GM12874 (cell line): ENCODE measurements at regions not wholly inside any gene's neighbourhood (a gene's known extent, or its start where the extent isn't known, plus 50 kb on each side); places are given as distances from the start of the nearest gene placed in this dataset.

Experiments used
- CTCF ChIP-seq: IDR thresholded peaks from 2 replicates; pipeline ENCODE4 v1.5.1; 2011; ENCODE audit warnings: low read depth, mild to moderate bottlenecking, control low read depth, low read length, moderate library complexity; ENCODE audit not compliant: insufficient read depth

GRCh38 chr3:135871311-135871710 lies 94.2 kb upstream of the PPP2R3A start:
- TF ChIP-seq CTCF, result no peak

- TF ChIP-seq CTCF, result no peak
Observed at GRCh38 chr3:135874035-135874434, 91.5 kb upstream of the PPP2R3A start.

GRCh38 chr3:135878501-135878900 lies 87.0 kb upstream of the PPP2R3A start:
- no peak for TF ChIP-seq CTCF

- no peak for TF ChIP-seq CTCF
Observed at GRCh38 chr3:135885885-135886284, 79.6 kb upstream of the PPP2R3A start.

- TF ChIP-seq CTCF, result no peak
Observed at GRCh38 chr3:135887220-135887619, 78.3 kb upstream of the PPP2R3A start.

- no peak for TF ChIP-seq CTCF
Observed at GRCh38 chr3:135889443-135889842, 76.1 kb upstream of the PPP2R3A start.

GRCh38 chr3:135891121-135891520 lies 74.4 kb upstream of the PPP2R3A start:
- TF ChIP-seq CTCF, result no peak
